Stimulated activated CD8-positive, alpha-beta memory T cell treated with anti-CD3 and anti-CD28 coated beads, Interleukin-15, amount 100 ng/mL, for 48 hours (primary cell): ENCODE measurements at regions not wholly inside any gene's neighbourhood (a gene's known extent, or its start where the extent isn't known, plus 50 kb on each side); places are given as distances from the start of the nearest gene placed in this dataset.

Experiments used
- DNase-seq, 2 donors: peaks; one replicate each; pipeline ENCODE4 v3.0.0-alpha.2; 2020; ENCODE audit warnings: low read depth in 2 of 2

- no peak for DNase-seq
These were observed 55.6 kb upstream of the ALOX12 start for GRCh38 chr17:6940186-6940649.

DNA sequence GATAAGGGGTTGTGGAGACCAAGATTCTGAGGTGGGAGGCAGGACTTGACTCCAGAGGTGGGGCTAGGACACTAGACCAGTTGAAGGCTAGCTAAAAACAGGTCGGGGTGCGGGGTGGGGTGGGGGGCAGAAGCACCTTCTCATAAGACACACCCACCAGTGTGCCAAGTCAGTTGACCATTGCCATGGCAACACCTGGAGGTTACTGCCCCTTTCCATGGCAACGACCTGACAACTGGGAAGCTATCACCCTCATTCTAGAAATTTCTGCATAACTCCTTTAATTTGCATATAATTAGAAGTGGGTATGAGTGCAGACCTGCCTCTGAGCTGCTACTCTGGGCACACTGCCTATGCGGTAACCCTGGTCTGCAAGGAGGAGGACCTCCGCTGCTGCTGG lies 53.9 kb upstream of the ALOX12 start:
- no peak for DNase-seq

DNA sequence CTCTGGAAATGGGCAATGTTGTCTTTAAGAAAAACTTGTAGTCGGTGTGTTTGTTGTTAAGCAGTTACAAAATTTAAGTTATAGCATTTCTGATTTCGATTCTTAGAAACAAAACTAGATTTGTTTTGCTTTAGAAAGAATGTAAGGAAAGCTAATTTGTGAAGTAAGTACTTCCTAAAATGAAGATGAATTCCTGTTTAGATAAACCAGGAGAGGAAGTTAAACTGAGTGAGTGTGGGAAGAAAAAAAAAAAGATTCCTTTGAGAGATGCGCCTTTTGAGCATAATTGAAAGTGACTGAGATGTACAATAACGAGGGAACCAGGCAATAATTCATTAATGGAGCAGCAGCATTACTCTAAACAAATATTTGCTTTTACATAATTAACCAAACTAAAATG lies 52.4 kb upstream of the ALOX12 start:
- no peak for DNase-seq
